ENCODE measurements at regions not wholly inside any gene's neighbourhood (a gene's known extent, or its start where the extent isn't known, plus 50 kb on each side); places are given as distances from the start of the nearest gene placed in this dataset.

DNA sequence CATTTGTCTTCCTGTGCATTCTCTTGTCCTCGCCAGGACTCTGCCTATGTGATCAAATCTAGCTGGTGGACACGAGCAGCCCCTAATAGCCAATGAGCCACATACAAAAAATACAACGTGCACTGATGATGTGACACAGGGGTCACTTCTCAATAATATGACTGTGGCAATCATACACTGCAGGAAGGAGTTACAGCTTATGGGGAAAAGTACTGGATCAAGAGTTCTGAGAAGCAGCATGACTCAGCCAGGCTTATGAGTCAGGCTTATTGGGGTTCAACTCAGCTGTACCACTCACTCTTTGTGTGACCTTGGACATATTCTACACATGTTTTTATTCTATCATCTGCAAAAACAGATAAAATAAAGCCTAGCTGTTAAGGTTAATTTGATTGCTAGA is 889.4 kb upstream of the TENM4 start:
- TF ChIP-seq CTCF (IDR thresholded peaks at IDR 0.05), result no peak
- TF ChIP-seq REST (IDR thresholded peaks at IDR 0.05; ENCODE audit: insufficient read depth in 1 of 2, low read depth in 2 of 2, low read length in 1 of 2), result no peak
- TF ChIP-seq POLR2AphosphoS5 (IDR thresholded peaks at IDR 0.05; ENCODE audit: low read depth, low read length), result no peak
- no peak for TF ChIP-seq TCF7L2 (IDR thresholded peaks at IDR 0.05; ENCODE audit: low read depth, low read length)
- TF ChIP-seq SIN3A (IDR thresholded peaks at IDR 0.05; ENCODE audit: borderline replicate concordance, insufficient read depth, low read depth, low read length), result no peak

All from Panc1 (cell line).